IMR-90 (cell line): ENCODE measurements at regions not wholly inside any gene's neighbourhood (a gene's known extent, or its start where the extent isn't known, plus 50 kb on each side); places are given as distances from the start of the nearest gene placed in this dataset.

Experiments
- ATAC-seq: fragments of 200-7000 bp; cut with Tn5 transposase; 2 replicates; pipeline ENCODE4 v1.9.1; 2020; ENCODE audit warnings: low read depth, mild to moderate bottlenecking, moderate library complexity
- BruUV-seq: library from RNA; stranded (reverse); fragments of 400-500 nt; replicated peaks from 2 replicates; lab custom pipeline; 2021; lab: Mats Ljungman, UMichigan
- CTCF ChIA-PET: fragments of 300-600 bp; formaldehyde crosslinking; extraction: SDS; loops from one replicate; lab custom pipeline; 2021; ENCODE audit warnings: antibody characterized with exemption; lab: Yijun Ruan, JAX
- POLR2A ChIA-PET: fragments of 300-600 bp; sonication (Branson Sonifier 250); formaldehyde crosslinking; loops from one replicate; lab custom pipeline; 2022; ENCODE audit warnings: antibody characterized with exemption; ENCODE audit not compliant: unreplicated experiment; lab: Charles Lee
- DNase-seq: peaks from one replicate; pipeline ENCODE4 v3.0.0; 2013
- H2AFZ ChIP-seq: replicated peaks from 2 replicates; pipeline ENCODE3; 2013; ENCODE audit warnings: low read length, mild to moderate bottlenecking; ENCODE audit not compliant: poor library complexity
- H2AK5ac ChIP-seq: 2 replicates; pipeline ENCODE4 v1.6.1; 2013; ENCODE audit warnings: low read depth, low read length, inconsistent platforms
- H2AK9ac ChIP-seq: replicated peaks from 2 replicates; pipeline ENCODE3; 2013; ENCODE audit warnings: mild to moderate bottlenecking, low read depth, low read length, moderate library complexity; ENCODE audit not compliant: poor library complexity
- H2BK120ac ChIP-seq: 2 replicates; pipeline ENCODE4 v1.6.1; 2013; ENCODE audit warnings: low read depth, low read length, inconsistent platforms
- H2BK15ac ChIP-seq: 3 replicates; pipeline ENCODE4 v1.6.1; 2013; ENCODE audit warnings: low read depth, low read length, inconsistent platforms
- H2BK20ac ChIP-seq: 2 replicates; pipeline ENCODE4 v1.6.1; 2013; ENCODE audit warnings: low read depth, mild to moderate bottlenecking, inconsistent platforms, low read length, moderate library complexity
- H2BK5ac ChIP-seq: 2 replicates; pipeline ENCODE4 v1.6.1; 2013; ENCODE audit warnings: mild to moderate bottlenecking, low read depth, low read length, inconsistent platforms; ENCODE audit not compliant: poor library complexity, severe bottlenecking
- H3K14ac ChIP-seq: replicated peaks from 2 replicates; pipeline ENCODE4 v1.6.1; 2013; ENCODE audit warnings: low read depth, low read length, inconsistent platforms
- H3K18ac ChIP-seq: 2 replicates; pipeline ENCODE4 v1.6.1; 2013; ENCODE audit warnings: low read depth, low read length, control low read depth
- H3K23ac ChIP-seq: 2 replicates; pipeline ENCODE4 v1.6.1; 2013; ENCODE audit warnings: low read depth, low read length, inconsistent platforms
- H3K27ac ChIP-seq: 2 replicates; pipeline ENCODE4 v1.5.1; 2013; ENCODE audit warnings: mild to moderate bottlenecking, control low read depth, low read length; ENCODE audit not compliant: insufficient read depth
- H3K27me3 ChIP-seq: 2 replicates; pipeline ENCODE4 v1.6.1; 2013; ENCODE audit warnings: low read length; ENCODE audit not compliant: control insufficient read depth, insufficient read depth
- H3K36me3 ChIP-seq: 2 replicates; pipeline ENCODE4 v1.6.1; 2013; ENCODE audit warnings: low read length, mixed read lengths; ENCODE audit not compliant: control insufficient read depth, insufficient read depth
- H3K4ac ChIP-seq: 2 replicates; pipeline ENCODE4 v1.6.1; 2013; ENCODE audit warnings: low read depth, low read length, inconsistent platforms
- H3K4me1 ChIP-seq: 2 replicates; pipeline ENCODE4 v1.6.1; 2013; ENCODE audit warnings: low read length, mixed read lengths; ENCODE audit not compliant: control insufficient read depth, insufficient read depth
- H3K4me2 ChIP-seq: 2 replicates; pipeline ENCODE4 v1.6.1; 2013; ENCODE audit warnings: low read depth, mild to moderate bottlenecking, control low read depth, low read length, moderate library complexity
- H3K4me3 ChIP-seq: 2 replicates; pipeline ENCODE4 v1.5.1; 2013; ENCODE audit warnings: low read depth, mild to moderate bottlenecking, control low read depth, low read length, moderate library complexity; ENCODE audit not compliant: insufficient read depth
- H3K56ac ChIP-seq: 2 replicates; pipeline ENCODE4 v1.6.1; 2013; ENCODE audit warnings: low read length, inconsistent platforms; ENCODE audit not compliant: insufficient read depth; ENCODE audit errors: extremely low read depth
- H3K79me1 ChIP-seq, 2 experiments: 2 replicates each; pipeline ENCODE4 v1.6.1; 2013; ENCODE audit warnings: low read length in 2 of 2, inconsistent platforms in 1 of 2, low read depth in 1 of 2
- H3K9ac ChIP-seq: 2 replicates; pipeline ENCODE4 v1.6.1; 2013; ENCODE audit warnings: low read depth, low read length, control low read depth
- H3K9me1 ChIP-seq: 2 replicates; pipeline ENCODE4 v1.6.1; 2013; ENCODE audit warnings: low read length, inconsistent platforms; ENCODE audit not compliant: insufficient read depth
- H3K9me3 ChIP-seq: 2 replicates; pipeline ENCODE4 v1.6.1; 2013; ENCODE audit warnings: low read length; ENCODE audit not compliant: control insufficient read depth, insufficient read depth
- H4K20me1 ChIP-seq: 2 replicates; pipeline ENCODE4 v1.6.1; 2013; ENCODE audit warnings: low read length, inconsistent platforms; ENCODE audit not compliant: insufficient read depth
- H4K5ac ChIP-seq: 2 replicates; pipeline ENCODE4 v1.6.1; 2013; ENCODE audit warnings: mild to moderate bottlenecking, low read depth, low read length, control low read depth
- H4K8ac ChIP-seq, 2 experiments: 2 replicates each; pipeline ENCODE4 v1.6.1; 2013; ENCODE audit warnings: low read depth in 2 of 2, low read length in 2 of 2, control low read depth in 1 of 2, inconsistent platforms in 1 of 2
- H4K91ac ChIP-seq: 2 replicates; pipeline ENCODE4 v1.6.1; 2013; ENCODE audit warnings: low read depth, low read length, inconsistent platforms; ENCODE audit not compliant: insufficient read depth
- ELK1 ChIP-seq: fragments of 150-350 bp; IDR thresholded peaks from 2 replicates; pipeline ENCODE4 v1.6.1; 2016; ENCODE audit warnings: low read depth, mild to moderate bottlenecking, low read length, moderate library complexity, borderline replicate concordance
- RFX5 ChIP-seq: IDR thresholded peaks from 2 replicates; pipeline ENCODE4 v1.8.0; 2012; ENCODE audit warnings: low read depth, mild to moderate bottlenecking, low read length, moderate library complexity
- USF2 ChIP-seq: fragments of 150-350 bp; IDR thresholded peaks from 2 replicates; pipeline ENCODE4 v1.6.1; 2017; ENCODE audit warnings: mild to moderate bottlenecking, antibody characterized with exemption, low read length, low read depth
- WGBS, 2 experiments: methylation state at CpG; one replicate each; pipeline versions ENCODE4 v1.1.5 to v1.1.7; 2013; ENCODE audit warnings: missing lambda C conversion rate in 2 of 2; ENCODE audit not compliant: insufficient read length in 1 of 2; ENCODE audit errors: extremely low coverage in 2 of 2; 5-methylcytosine and 5-hydroxymethylcytosine counted together
- dilution Hi-C: fragments of 300-500 bp; cut with HindIII; formaldehyde crosslinking; loops from one replicate; pipeline ENCODE4 v1.14.3; 2018; ENCODE audit warnings: low sequenced_read_pairs; ENCODE audit not compliant: unreplicated experiment
- in situ Hi-C: fragments of 300-500 bp; cut with MboI; formaldehyde crosslinking; loops from 3 replicates; pipeline ENCODE4 v1.14.3; 2019; ENCODE audit warnings: low sequenced_read_pairs, inconsistent platforms, mixed read lengths
- intact Hi-C: fragments of 100-400 bp; cut with micrococcal nuclease; formaldehyde crosslinking; loops from 2 replicates; pipeline ENCODE4 v1.10.0; 2022

DNA sequence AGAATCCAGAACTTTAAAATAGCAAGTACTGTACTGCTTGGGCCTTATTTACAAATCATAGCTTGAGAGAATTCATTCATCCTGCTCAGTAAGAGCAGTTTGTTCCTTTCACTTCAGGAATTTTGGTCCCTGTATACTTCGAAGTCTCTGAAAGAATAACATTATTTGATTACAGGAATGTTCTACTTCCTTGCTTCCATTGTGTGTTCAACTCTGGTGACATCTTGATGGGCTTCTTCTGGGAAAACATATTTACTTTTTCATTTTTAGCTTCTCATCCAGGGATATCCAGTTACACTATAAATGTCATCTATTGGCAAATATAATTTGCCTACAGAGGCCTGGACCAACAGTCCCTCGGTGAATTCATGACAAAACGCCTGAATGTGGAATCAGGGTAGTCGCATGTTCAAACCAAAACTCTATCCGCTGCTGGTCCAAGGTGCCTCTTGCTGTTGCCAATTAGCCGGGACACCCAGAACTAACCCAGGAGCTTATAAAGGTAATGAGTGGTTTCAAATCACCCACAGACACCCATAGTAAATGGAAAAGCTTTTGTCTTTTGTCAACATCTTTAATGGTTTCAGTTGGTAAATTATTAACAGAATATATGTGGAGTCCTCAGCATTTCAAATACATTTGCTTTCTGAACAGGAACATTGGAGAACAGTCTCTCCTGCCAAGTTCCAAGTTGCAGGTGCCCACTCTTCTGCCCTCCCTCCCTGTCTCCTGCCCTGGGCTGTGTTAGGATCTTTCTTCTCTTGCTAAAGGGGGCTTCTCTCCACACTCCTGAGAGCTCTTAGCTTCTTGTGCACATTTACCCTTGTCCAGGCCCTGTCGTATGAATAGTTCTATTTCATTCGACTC lies 162.5 kb upstream of the CITED2 start:
- CTCF ChIA-PET = interaction anchor here (1.0 kb wide), 1 partner anchor 434 kb away, joined by 3 read pairs; no protein-coding TSS in a partner anchor
- no peaks in the 10 kb centered on the region for H3K9me3 ChIP-seq
- peak overlapping the region; percentile 87 for H3K4ac ChIP-seq
- H4K91ac ChIP-seq = 0 out of 2 replicates have a peak overlapping the region, but pooled peaks have one; percentile 38
- H3K79me1 ChIP-seq = peaks cover 0 to 3% of the 10 kb centered on the region in 2 experiments; a peak in 1 of 4 replicates
- H2BK15ac ChIP-seq = peak overlapping the region; percentile 100; the same call in 1 of the 3 replicates
- peak overlapping the region; percentile 24; the same call in 1 of the 2 replicates for H3K18ac ChIP-seq
- ATAC-seq = no peak
- H3K14ac ChIP-seq = peak overlapping the region; percentile 90
- peak overlapping the region; percentile 48 for H2BK5ac ChIP-seq
- H3K36me3 ChIP-seq = no peaks in the 10 kb centered on the region
- H4K5ac ChIP-seq = peak overlapping the region; percentile 45; the same call in 1 of the 2 replicates
- H2BK120ac ChIP-seq = peak overlapping the region; percentile 89
- H2AK9ac ChIP-seq = no peak overlapping the region
- H3K56ac ChIP-seq = no peak overlapping the region
- no peak overlapping the region for H3K4me2 ChIP-seq
- no peaks in the 10 kb centered on the region for H4K20me1 ChIP-seq
- POLR2A ChIA-PET = interaction anchor here (0.5 kb wide), 1 partner anchor 1317 kb away, joined by 3 read pairs; no protein-coding TSS in a partner anchor
- H3K4me1 ChIP-seq = peaks cover 18% of the 10 kb centered on the region
- in situ Hi-C loops = no loop called here
- 100% methylated on average over 1 of the region's 8 CpGs; no CpG with 5 or more reads in 1 of the 2 experiments for WGBS, 2 experiments
- no peaks in the 10 kb centered on the region for H3K27me3 ChIP-seq
- H2AFZ ChIP-seq = no peak overlapping the region
- H3K9me1 ChIP-seq = peaks cover 31% of the 10 kb centered on the region
- no peak overlapping the region for H3K9ac ChIP-seq
- peak overlapping the region; percentile 90 for H2BK20ac ChIP-seq
- no TSS peak for BruUV-seq
- intact Hi-C loops = loop anchor here (2.0 to 10.0 kb wide), 2 partner anchors 162 to 518 kb away; partner anchors contain the start of gene CITED2
- H3K4me3 ChIP-seq = no peak overlapping the region
- H3K23ac ChIP-seq = no peak overlapping the region
- DNase-seq = no peak
- H4K8ac ChIP-seq = peak overlapping the region; percentile 56 to 59; a peak in 1 of 4 replicates
- no peak overlapping the region; the same call in 1 of the 2 replicates for H3K27ac ChIP-seq
- peak overlapping the region; percentile 3 for H2AK5ac ChIP-seq
- TF ChIP-seq USF2 (no peak), RFX5 (no peak), ELK1 (no peak)
- dilution Hi-C loops = no loop called here
